ENCODE measurements at regions not wholly inside any gene's neighbourhood (a gene's known extent, or its start where the extent isn't known, plus 50 kb on each side); places are given as distances from the start of the nearest gene placed in this dataset.

DNA sequence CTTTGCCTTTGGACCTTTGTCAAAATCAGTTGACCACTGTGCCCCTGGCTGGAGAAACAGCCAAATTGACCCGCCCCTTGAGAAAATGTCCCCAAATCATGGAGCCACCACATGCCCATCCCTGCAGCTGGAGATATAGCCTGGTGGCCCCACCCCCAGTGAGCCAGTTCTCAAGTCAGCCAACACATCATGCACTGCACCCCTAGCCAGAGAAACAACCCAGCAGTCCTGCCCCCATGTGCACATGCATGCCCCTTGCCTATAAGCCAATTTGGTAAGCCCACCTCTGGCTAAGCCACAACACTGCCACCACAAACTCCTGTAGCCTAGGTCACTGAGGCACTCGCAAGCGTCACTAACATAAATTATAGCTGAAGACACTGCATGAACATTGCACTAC, 174.2 kb upstream of the ECI2 start:
- TF ChIP-seq POLR2A (IDR thresholded peaks at IDR 0.05): no peak
- TF ChIP-seq, protein P1, sequence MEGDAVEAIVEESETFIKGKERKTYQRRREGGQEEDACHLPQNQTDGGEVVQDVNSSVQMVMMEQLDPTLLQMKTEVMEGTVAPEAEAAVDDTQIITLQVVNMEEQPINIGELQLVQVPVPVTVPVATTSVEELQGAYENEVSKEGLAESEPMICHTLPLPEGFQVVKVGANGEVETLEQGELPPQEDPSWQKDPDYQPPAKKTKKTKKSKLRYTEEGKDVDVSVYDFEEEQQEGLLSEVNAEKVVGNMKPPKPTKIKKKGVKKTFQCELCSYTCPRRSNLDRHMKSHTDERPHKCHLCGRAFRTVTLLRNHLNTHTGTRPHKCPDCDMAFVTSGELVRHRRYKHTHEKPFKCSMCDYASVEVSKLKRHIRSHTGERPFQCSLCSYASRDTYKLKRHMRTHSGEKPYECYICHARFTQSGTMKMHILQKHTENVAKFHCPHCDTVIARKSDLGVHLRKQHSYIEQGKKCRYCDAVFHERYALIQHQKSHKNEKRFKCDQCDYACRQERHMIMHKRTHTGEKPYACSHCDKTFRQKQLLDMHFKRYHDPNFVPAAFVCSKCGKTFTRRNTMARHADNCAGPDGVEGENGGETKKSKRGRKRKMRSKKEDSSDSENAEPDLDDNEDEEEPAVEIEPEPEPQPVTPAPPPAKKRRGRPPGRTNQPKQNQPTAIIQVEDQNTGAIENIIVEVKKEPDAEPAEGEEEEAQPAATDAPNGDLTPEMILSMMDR (IDR thresholded peaks at IDR 0.05): no peak

All from adrenal gland (tissue), 5 donors.